NCI-H748 (cell line): ENCODE measurements at regions not wholly inside any gene's neighbourhood (a gene's known extent, or its start where the extent isn't known, plus 50 kb on each side); places are given as distances from the start of the nearest gene placed in this dataset.
"Not testable (repeated sequence)": the region's sequence is repeated elsewhere in the genome, so short reads cannot be mapped to it uniquely, and the experiment has no call there.

Experiments used
- DNase-seq: peaks from one replicate; lab custom pipeline; 2025; ENCODE audit not compliant: unreplicated experiment; lab: John Stamatoyannopoulos, UW

DNA sequence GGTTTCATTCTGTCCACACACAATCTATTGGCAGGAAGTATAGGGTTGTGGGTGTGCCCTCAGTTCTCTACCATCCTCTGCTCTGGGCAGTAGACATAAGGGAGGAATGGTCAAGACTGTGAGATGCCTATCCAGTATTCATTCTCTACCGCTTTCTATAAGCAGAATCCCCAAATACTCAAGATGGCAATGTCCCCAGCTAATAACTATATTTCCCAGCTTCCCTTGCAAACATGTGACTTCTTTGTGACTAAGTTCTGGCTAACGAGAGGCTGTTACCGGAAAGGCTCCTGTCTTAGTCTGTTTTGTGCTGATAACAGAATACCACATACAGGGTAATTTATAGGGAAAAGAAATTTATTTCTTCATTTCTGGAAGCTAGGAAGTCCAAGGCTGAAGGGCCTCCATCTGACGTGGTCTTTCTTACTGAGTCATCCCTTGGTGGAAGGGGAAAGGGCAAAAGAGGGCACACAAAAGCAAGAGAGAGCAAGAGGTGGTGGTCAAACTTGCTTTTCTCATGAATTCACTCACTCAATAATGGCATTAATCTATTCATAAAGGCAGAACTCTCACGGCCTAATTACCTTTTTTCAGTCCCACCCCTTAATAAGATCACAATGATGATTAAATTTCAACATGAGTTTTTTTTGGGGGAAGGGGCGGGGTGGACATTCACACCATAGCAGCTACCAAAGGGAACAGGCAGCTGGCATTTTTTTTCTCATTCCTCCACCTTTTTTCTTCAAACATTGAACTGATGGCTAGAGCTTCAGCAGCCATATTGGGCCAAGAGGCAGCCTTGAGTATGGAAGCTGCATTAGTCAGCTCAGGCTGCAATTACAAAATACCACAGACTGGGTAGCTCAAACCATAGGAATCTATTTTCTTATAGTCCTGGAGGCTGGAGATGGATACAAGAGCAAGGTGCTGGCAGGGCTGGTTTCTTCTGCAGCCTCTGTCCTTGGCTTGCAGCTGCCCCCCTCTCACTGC is 109.7 kb upstream of the OR9Q1 start:
- DNase-seq = no peak

DNA sequence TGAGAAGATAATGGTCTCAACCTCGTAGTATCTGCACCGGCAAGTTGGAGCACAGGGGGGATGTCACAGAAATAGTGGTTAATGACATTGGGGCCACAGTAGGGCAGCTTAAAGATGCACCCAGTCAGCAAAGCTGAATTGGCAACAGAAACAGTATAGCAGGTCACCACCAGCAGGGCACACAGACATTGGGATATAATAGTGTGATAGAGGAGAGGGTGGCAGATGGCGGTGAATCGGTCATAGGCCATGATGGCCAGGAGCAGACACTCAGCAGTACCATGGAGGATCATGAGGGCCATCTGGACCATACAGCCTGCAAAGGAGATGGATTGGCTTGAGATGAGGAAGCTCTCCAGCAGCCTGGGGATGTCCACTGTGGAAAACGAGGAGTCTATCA is 106.0 kb upstream of the OR9Q1 start:
- DNase-seq = no peak

DNA sequence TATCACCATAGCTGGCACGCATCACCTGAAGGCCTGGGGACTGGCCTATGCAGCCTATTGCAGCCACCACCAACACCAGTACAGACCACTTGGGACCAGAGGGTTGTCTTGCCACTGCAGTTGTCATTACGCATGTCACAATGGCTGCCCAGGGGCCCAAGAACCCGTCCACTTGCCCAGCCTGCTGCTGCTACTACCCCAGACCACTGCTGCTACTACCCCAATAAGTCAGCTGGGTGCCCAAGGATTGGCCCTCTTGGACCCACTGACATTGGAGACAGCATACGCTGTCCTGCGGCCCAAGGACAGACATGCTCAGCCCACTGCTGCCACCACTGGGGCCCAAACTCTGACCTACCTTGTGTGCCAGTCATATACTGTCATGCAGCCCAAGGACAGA is 102.7 kb upstream of the OR9Q1 start:
- no peak for DNase-seq

DNA sequence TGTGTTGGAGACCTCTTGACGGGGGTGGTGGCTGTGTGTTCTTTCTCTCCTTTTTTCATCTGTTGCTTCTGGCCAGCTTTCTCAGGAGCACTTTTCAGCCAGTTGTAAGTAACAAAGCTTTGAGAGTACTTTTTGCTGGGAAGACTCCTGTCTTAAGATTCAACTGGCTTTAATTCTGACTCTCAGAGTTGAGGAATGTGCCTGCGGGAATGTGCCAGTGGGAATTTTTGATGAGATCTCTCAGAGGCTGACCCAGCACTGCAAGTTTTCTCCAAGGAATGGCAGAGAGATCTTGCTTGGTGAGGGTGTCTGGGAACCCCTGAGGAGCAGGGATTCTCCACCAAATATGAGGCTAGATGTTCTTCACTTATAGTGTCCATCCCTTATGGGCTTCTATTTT is 91.6 kb upstream of the OR9Q1 start:
- DNase-seq = no peak

DNA sequence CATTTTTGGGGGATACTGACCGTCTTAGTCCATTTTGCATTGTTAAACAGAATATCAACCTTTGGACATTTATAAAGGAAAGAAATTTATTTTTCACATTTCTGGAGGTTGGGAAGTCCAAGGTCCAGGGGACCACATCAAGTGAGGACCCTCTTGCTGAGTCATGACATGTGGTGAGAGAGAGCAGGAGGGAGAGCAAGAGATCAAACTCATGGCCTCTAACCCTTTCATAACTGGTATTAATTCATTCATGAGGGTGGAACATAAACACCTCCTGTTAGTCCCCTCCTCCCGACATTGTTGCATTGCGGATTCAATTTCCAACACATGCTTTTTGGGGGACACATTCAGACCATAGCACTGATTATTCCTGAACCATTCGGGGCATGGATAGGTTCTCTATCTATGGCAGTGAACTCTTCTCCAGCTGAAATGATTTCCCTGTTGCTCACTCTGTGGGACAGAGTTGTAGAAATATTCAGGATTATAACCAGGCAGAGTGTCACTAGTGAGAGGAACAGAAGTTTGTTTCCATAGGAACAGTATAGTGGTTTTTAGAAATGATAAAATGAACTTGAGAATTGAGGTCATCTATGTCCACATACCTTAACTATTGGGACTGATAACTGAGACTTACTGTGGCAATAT is 88.2 kb upstream of the OR9Q1 start:
- no peak for DNase-seq

DNA sequence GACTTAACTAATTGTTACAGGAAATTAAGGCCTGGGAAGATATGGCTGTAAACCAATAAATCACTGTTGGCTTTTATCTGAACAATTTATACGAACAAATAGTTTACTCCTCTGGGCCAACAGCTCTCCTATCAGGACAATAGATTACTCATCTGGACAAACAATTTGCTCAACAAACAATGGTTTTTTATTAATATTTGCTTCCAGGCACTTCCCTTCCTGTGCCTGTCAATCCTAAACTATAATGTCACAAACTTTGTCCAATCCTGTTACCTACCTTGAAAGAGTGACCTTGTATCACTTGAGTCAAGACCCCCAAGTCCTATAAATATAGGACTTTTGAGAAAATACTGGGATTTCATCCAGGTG is 87.6 kb upstream of the OR9Q1 start:
- no peak for DNase-seq

DNA sequence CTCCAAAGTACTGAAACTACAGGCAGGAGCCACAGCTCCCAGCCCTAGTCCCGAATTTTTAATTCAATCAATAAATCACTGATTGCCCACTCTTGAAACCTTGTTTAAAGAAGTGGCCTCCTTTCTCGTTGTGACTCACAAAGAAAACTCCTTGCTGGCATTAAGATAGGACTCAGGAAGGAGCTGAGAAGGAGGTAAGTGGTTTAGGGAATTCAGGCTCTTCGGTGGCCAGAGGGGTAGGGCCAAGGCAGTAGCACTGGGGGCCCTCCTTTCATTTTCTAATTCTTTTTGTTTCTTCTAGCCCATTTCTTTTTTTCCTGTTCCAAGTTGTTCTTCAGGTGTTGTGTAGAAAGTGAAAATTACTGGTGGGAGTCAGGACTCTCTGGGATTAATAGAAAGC is 86.2 kb upstream of the OR9Q1 start:
- no peak for DNase-seq

DNA sequence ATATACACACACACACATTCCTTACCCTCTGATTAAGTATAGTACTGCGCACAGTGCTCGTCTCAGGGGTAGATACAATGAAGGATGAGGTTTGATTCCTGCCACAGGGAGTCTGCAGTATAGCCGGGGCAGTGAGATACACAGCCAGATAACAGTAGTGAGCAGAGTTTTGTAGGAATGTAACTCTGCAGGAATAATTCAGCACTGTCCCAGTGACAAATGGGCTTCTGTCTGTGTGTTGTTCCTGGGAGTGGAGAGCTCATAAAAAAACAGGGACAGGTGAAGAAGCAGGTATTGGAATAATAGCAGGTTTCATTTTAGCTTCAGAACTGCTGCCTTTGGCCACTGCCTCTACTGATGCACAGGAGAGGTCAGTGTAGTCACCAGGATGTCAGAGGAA is 85.3 kb upstream of the OR9Q1 start:
- DNase-seq = no peak

DNA sequence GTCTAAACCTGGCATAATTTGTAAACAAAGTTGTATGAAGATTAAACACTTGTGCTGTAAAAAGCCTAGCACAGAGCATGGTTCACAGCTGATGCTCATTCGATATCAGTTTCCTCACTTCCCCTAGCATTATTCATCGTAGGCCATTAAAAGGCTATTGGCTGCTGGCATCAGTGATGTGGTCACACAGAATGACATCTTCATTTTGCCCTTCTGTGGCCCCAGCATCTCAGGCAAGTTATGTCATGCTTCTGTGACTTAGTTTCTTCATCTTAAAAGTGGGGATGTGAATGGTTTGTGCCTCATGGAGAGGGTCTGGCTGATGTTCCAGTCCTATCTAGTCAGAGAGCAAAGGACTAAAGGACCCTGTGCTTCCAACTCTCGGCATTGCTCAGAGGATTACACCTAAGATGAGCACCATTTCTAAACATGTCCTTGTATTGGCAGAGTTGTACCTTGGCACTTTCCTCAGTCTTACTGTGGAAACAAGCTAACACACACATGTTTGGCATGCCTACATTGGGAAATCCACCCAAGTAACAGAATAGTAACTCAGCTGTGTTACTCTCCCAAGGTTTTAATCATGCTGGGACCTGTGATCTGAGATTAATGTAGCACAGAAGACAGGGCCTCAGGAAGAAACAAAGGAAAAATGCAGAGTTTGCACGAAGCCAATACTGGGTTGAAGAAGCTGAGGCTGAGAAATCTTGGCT is 83.5 kb upstream of the OR9Q1 start:
- no peak for DNase-seq

DNA sequence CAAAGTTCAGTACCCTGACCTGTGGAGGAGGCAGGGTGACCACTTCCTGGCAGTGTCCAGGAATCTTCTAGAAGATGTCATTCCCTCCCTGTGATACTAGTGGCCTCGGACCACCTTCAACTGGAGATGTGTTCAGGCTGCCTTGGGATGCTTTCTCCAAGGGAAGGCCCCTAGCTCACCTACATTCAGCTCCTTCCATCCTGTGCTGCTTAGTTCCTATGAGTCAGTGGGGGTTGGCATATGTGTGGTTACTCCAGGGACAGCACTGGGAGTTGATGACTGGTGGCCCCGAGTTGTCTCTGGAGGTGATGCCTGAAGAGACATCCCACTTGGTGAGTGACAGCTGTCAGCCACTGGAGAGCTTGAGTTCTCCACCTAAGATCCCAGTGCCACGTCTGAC is 81.8 kb upstream of the OR9Q1 start:
- no peak for DNase-seq

DNA sequence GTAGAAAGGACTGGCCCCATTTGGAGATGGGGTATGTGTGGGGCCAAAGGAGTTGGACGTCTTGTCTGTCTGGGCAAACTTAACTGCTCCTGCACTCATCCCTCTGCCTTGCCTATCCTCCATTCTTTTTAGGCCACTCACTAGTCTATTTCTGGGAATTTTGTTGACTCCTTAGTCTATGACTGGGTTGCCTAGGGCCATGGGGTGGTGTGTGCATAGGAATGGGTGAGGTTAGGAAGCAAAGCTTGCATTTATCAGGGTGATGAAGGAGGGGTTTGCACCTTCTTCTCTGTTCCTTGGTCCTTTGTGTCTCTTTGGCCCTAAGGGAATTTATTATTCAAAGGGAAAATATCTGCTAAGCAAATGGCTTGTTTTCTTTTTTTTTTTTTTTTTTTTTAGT is 80.9 kb upstream of the OR9Q1 start:
- DNase-seq = no peak

DNA sequence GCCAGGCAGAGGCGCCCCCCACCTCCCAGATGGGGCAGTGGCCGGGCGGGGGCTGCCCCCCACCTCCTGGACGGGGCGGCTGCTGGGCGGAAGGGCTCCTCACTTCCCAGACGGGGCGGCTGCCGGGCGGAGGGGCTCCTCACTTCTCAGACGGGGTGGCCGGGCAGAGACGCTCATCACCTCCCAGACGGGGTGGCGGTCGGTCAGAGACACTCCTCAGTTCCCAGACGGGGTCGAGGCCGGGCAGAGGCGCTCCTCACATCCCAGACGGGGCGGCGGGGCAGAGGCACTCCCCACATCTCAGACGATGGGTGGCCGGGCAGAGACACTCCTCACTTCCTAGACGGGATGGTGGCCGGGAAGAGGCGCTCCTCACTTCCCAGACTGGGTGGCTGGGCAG is 79.9 kb upstream of the OR9Q1 start:
- not testable (repeated sequence) for DNase-seq

DNA sequence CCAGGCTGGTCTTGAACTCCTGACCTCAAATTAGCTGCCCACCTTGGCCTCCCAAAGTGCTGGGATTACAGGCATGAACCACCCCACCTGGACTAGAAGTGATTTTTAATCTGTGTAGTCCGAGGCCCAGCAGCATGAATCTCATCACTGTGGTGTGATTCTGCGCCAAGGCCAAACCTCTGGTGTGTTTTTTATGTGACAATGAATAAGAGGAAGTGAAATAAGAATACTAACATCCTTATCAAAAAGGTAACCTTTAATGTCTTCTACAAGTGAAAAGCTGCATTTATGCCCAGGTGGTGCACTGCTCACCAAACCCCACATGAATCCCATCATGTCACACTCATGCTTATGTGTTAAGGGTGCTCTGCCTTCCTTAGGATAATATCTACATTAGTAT is 77.1 kb upstream of the OR9Q1 start:
- DNase-seq = no peak

DNA sequence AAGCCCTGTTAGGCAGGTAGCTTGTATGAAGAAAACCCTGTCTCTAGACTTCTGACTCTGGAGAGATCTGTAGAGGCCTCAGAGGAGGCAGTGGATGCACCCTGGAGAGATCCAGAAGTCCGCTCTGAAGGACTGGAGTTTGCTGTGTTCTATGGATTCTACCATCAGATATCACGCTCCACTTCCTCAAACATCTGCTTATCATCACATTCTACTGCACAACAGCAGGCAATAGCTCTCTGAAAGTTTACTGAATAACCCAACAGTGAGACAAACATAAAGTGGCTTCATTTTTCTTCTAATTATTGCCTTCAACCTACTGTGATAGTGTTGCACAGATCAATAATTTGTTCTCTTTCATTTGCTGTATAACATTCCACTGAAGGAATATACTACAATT is 59.0 kb upstream of the OR9Q1 start:
- DNase-seq = no peak

DNA sequence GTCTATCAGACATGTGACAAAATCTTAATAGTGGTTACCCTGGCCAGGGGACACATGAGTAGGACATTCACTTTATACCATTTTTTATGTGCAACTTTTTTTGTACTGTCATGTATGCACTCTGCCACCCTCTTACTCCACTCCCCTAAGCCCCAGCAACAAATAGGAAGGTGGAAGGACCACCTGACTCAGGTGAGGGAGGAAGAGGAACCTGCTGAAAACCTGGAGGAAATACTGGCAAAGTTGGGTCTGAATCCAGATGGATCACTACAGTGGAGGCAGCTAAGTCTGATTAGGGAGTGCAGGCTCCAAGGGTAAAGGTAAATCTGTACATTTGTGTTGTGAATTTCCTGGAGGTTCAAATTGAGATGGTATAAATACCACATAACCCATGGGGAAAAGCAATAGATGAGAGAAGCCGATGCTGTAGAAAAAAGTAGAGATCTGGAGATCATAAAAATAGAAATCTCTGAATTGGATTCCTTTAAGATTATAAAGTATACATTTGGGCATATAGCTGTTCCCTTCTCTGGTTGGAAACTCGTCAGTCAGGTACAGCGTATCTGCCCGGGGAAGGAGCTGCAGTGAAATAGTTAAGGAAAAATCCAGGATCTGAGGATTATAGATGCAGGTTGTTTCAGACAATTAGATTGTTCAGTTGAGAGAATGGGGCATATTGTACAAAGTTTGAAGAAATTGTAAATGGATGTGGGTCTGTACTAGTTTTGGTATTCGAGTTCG is 52.2 kb upstream of the OR9Q1 start:
- no peak for DNase-seq

DNA sequence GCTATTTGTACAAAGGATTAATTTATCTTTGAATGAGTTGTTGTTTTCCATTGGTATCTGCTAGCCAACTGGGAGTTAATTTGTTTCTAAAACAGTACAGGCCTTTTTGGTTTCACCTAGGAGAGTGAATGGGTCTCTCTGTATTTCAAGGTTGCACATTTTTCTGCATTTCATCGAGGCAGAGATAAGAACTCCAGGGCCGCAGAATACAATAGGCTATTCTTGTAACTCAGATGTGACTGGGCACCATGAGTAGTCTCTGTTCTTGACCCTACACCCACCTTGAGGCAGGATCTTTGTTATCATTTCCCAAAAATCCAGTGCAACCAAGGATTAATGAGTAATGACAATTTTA is 51.7 kb upstream of the OR9Q1 start:
- no peak for DNase-seq
